PC-9 (cell line): ENCODE measurements at regions not wholly inside any gene's neighbourhood (a gene's known extent, or its start where the extent isn't known, plus 50 kb on each side); places are given as distances from the start of the nearest gene placed in this dataset.

Experiments used
- CTCF ChIP-seq: fragments of 200-600 bp; sonication (generic); conservative IDR thresholded peaks from 2 replicates; pipeline ENCODE4 v1.6.1; 2017; ENCODE audit warnings: mixed run types, antibody characterized with exemption, mild to moderate bottlenecking, moderate library complexity
- EZH2 ChIP-seq: fragments of 200-600 bp; sonication (generic); IDR thresholded peaks from 2 replicates; pipeline ENCODE4 v1.8.0; 2017; ENCODE audit warnings: antibody characterized with exemption, low read depth

GRCh38 chr15:99467853-99468464, 97.8 kb upstream of the MEF2A start:
- TF ChIP-seq CTCF (no peak), EZH2 (no peak)
